ENCODE measurements at regions not wholly inside any gene's neighbourhood (a gene's known extent, or its start where the extent isn't known, plus 50 kb on each side); places are given as distances from the start of the nearest gene placed in this dataset.

DNA sequence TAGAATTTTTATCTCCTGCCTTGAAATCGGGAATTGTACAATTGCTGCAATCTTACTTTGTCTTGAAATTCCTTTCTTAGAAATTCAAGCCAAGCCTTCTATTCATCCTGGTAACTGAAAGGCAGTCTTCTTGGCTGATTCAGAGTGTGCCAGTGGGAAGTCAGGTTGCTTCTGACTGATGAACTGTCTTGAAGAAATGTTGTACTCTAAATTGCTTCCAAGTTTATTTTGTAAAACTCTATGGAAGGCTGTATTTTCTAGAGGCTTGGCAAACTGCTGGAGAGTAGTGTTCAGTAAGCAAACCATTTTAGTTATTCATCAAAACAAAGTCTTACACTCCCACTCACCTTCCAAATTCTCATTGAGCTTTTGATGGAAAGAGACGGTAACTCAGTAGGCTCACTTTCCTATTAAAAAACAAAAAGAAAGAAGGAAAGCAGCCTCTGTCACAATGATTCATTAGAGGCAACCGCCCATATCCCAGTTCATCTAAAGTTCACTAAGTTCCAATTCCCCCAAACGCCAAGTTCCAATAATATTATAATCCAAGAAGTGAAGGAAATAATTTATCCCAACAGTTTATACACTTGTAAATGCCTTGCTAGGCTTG is 187.9 kb upstream of the MALRD1 start:
- Mint-ChIP-seq H3K27ac (ENCODE audit: low read depth, unreplicated experiment) (no peak overlapping the region), H3K27me3 (ENCODE audit: insufficient read depth, unreplicated experiment) (no peaks in the 10 kb centered on the region), H3K4me1 (ENCODE audit: insufficient read depth, unreplicated experiment) (peaks cover 6% of the 10 kb centered on the region), H3K4me3 (ENCODE audit: unreplicated experiment) (no peak overlapping the region), H3K9me3 (ENCODE audit: unreplicated experiment) (no peaks in the 10 kb centered on the region), H3K36me3 (ENCODE audit: insufficient read depth, unreplicated experiment) (no peaks in the 10 kb centered on the region)
- no peak for DNase-seq (ENCODE audit: unreplicated experiment)
- ChIA-PET POLR2A (no interaction called here), CTCF (interaction anchor here (0.5 kb wide), 1 partner anchor 10 kb away, joined by 3 read pairs; no protein-coding TSS in a partner anchor)
- intact Hi-C loops (cut with micrococcal nuclease) = no loop called here
- BruUV-seq (replicated peaks) = no TSS peak
- TF ChIP-seq, protein P1, sequence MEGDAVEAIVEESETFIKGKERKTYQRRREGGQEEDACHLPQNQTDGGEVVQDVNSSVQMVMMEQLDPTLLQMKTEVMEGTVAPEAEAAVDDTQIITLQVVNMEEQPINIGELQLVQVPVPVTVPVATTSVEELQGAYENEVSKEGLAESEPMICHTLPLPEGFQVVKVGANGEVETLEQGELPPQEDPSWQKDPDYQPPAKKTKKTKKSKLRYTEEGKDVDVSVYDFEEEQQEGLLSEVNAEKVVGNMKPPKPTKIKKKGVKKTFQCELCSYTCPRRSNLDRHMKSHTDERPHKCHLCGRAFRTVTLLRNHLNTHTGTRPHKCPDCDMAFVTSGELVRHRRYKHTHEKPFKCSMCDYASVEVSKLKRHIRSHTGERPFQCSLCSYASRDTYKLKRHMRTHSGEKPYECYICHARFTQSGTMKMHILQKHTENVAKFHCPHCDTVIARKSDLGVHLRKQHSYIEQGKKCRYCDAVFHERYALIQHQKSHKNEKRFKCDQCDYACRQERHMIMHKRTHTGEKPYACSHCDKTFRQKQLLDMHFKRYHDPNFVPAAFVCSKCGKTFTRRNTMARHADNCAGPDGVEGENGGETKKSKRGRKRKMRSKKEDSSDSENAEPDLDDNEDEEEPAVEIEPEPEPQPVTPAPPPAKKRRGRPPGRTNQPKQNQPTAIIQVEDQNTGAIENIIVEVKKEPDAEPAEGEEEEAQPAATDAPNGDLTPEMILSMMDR (IDR thresholded peaks at IDR 0.05; ENCODE audit: unreplicated experiment) = no peak

DNA sequence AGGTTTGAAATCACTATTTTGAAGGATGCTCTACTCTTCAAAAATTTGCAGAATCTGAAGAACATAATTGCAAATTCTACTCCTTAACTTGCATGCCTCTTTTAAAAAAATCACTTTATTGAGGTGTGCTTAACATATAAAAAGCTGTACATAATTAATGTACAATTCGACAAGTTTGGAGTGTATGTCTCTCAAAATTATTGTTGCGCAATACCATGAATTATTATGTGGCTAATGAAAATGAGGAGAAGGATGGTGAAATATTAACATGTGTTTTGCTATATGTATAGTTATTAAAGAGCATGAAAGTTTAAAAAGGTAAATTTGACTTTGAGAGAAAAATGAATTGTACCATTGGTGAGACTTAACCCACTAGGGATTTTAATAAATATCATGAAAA is 187.2 kb upstream of the MALRD1 start:
- ChIA-PET POLR2A (interaction anchor here (0.7 kb wide), 1 partner anchor 150 kb away, joined by 3 read pairs; no protein-coding TSS in a partner anchor), CTCF (no interaction called here)
- no peak overlapping the region for H3K27ac Mint-ChIP-seq (ENCODE audit: low read depth, unreplicated experiment)
- H3K4me3 Mint-ChIP-seq (ENCODE audit: unreplicated experiment) = no peak overlapping the region
- no peak for DNase-seq (ENCODE audit: unreplicated experiment)
- intact Hi-C loops (cut with micrococcal nuclease) = no loop called here
- H3K4me1 Mint-ChIP-seq (ENCODE audit: insufficient read depth, unreplicated experiment) = peaks cover 6% of the 10 kb centered on the region
- BruUV-seq (replicated peaks) = no TSS peak
- no peaks in the 10 kb centered on the region for H3K27me3 Mint-ChIP-seq (ENCODE audit: insufficient read depth, unreplicated experiment)
- H3K9me3 Mint-ChIP-seq (ENCODE audit: unreplicated experiment) = no peaks in the 10 kb centered on the region
- no peaks in the 10 kb centered on the region for H3K36me3 Mint-ChIP-seq (ENCODE audit: insufficient read depth, unreplicated experiment)
- TF ChIP-seq, protein P1 (IDR thresholded peaks at IDR 0.05; ENCODE audit: unreplicated experiment) = no peak

DNA sequence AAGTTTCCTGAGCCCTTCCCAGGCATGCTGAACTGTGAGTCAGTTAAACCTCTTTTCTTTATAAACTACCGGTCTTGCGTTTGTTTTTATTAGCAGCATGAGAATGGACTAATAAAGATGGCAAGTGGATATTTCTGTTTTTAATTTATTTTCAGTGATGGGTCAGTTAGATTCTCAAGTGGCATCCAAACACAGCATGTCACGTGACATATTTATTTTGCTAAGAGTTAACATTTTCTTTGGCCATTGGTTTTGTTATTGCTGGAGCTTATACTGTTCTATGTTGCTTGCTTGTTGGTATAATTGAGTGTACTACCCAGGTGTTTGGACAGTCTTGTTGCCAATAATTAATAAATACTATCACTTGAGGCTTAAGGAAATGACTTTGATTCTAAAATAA is 181.7 kb upstream of the MALRD1 start:
- H3K27ac Mint-ChIP-seq (ENCODE audit: low read depth, unreplicated experiment) = no peak overlapping the region
- H3K4me1 Mint-ChIP-seq (ENCODE audit: insufficient read depth, unreplicated experiment) = no peaks in the 10 kb centered on the region
- ChIA-PET CTCF (interaction anchor here (0.6 kb wide), 1 partner anchor 255 kb away, joined by 3 read pairs; no protein-coding TSS in a partner anchor), POLR2A (no interaction called here)
- TF ChIP-seq, protein P1 (IDR thresholded peaks at IDR 0.05; ENCODE audit: unreplicated experiment) = no peak
- DNase-seq (ENCODE audit: unreplicated experiment) = no peak
- H3K36me3 Mint-ChIP-seq (ENCODE audit: insufficient read depth, unreplicated experiment) = no peaks in the 10 kb centered on the region
- intact Hi-C loops (cut with micrococcal nuclease) = no loop called here
- no peak overlapping the region for H3K4me3 Mint-ChIP-seq (ENCODE audit: unreplicated experiment)
- no peaks in the 10 kb centered on the region for H3K27me3 Mint-ChIP-seq (ENCODE audit: insufficient read depth, unreplicated experiment)
- no TSS peak for BruUV-seq (replicated peaks)
- H3K9me3 Mint-ChIP-seq (ENCODE audit: unreplicated experiment) = peaks cover 5% of the 10 kb centered on the region

DNA sequence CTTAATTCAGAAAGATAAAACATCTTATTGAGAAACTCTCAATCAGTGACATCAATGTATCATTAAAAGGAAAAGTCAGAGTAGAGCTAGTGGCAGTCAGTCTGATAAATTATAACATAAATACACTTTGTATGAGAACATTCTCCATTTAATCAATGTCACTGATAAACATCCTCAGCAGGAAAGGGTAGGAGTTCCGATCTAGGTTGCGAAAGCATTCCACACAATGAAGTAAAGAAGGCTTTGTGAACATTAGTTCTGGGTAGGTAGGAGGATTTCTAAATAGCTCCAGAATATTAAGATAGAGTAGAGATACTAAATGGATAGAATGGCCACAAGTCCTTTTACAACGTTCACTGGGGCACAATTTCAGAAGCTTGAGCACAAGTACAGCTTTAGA is 179.7 kb upstream of the MALRD1 start:
- Mint-ChIP-seq H3K27ac (ENCODE audit: low read depth, unreplicated experiment) (no peak overlapping the region), H3K4me1 (ENCODE audit: insufficient read depth, unreplicated experiment) (no peaks in the 10 kb centered on the region), H3K4me3 (ENCODE audit: unreplicated experiment) (no peak overlapping the region), H3K36me3 (ENCODE audit: insufficient read depth, unreplicated experiment) (no peaks in the 10 kb centered on the region), H3K9me3 (ENCODE audit: unreplicated experiment) (peaks cover 6% of the 10 kb centered on the region), H3K27me3 (ENCODE audit: insufficient read depth, unreplicated experiment) (no peaks in the 10 kb centered on the region)
- no TSS peak for BruUV-seq (replicated peaks)
- no peak for DNase-seq (ENCODE audit: unreplicated experiment)
- TF ChIP-seq, protein P1 (IDR thresholded peaks at IDR 0.05; ENCODE audit: unreplicated experiment) = no peak
- intact Hi-C loops (cut with micrococcal nuclease) = no loop called here
- POLR2A ChIA-PET = interaction anchor here (0.7 kb wide), 1 partner anchor 262 kb away, joined by 3 read pairs; no protein-coding TSS in a partner anchor
- CTCF ChIA-PET = no interaction called here

Measured in MCF 10A (cell line).